MCF 10A (cell line): ENCODE measurements at regions not wholly inside any gene's neighbourhood (a gene's known extent, or its start where the extent isn't known, plus 50 kb on each side); places are given as distances from the start of the nearest gene placed in this dataset.

Source experiments
- BruUV-seq: library from RNA; stranded (reverse); fragments of 400-500 nt; replicated peaks from 2 replicates; lab custom pipeline; 2021; lab: Mats Ljungman, UMichigan
- CTCF ChIA-PET: fragments of 300-600 bp; sonication (Branson Sonifier 250); formaldehyde crosslinking; extraction: SDS; loops from one replicate; lab custom pipeline; 2021; ENCODE audit warnings: antibody characterized with exemption, inconsistent platforms; lab: Yijun Ruan, JAX
- POLR2A ChIA-PET: fragments of 300-600, 350-650 bp; sonication (Branson Sonifier 250); formaldehyde crosslinking; extraction: SDS; loops from one replicate; lab custom pipeline; 2020; ENCODE audit warnings: antibody characterized with exemption, inconsistent platforms; lab: Yijun Ruan, JAX
- DNase-seq: peaks from one replicate; pipeline ENCODE4 v3.0.0-alpha.2; 2018; ENCODE audit not compliant: unreplicated experiment
- H3K27ac Mint-ChIP-seq: one replicate; pipeline ENCODE4 v1.8.0; 2022; ENCODE audit warnings: mild to moderate bottlenecking, low read depth, mixed read lengths; ENCODE audit not compliant: unreplicated experiment
- H3K27me3 Mint-ChIP-seq: one replicate; pipeline ENCODE4 v1.8.0; 2022; ENCODE audit warnings: mixed read lengths; ENCODE audit not compliant: insufficient read depth, unreplicated experiment
- H3K36me3 Mint-ChIP-seq: one replicate; pipeline ENCODE4 v1.8.0; 2022; ENCODE audit warnings: mild to moderate bottlenecking, moderate library complexity, mixed read lengths; ENCODE audit not compliant: insufficient read depth, unreplicated experiment
- H3K4me1 Mint-ChIP-seq: one replicate; pipeline ENCODE4 v1.8.0; 2022; ENCODE audit warnings: mixed read lengths; ENCODE audit not compliant: insufficient read depth, unreplicated experiment
- H3K4me3 Mint-ChIP-seq: one replicate; pipeline ENCODE4 v1.8.0; 2022; ENCODE audit warnings: mild to moderate bottlenecking, moderate library complexity, mixed read lengths; ENCODE audit not compliant: unreplicated experiment
- H3K9me3 Mint-ChIP-seq: one replicate; pipeline ENCODE4 v1.8.0; 2022; ENCODE audit warnings: mixed read lengths; ENCODE audit not compliant: unreplicated experiment
- CTCF ChIP-seq: fragments of 200-600 bp; IDR thresholded peaks from one replicate; pipeline ENCODE4 v1.8.0; 2022; ENCODE audit warnings: antibody characterized with exemption, mild to moderate bottlenecking; ENCODE audit not compliant: unreplicated experiment
- intact Hi-C: fragments of 100-400 bp; cut with micrococcal nuclease; formaldehyde crosslinking; loops from 2 replicates; pipeline ENCODE4 v1.14.1; 2022

GRCh38 chr6:97586344-97586743, 303.3 kb upstream of the MMS22L start:
- POLR2A ChIA-PET, result no interaction called here
- no peak for TF ChIP-seq CTCF
- no peak overlapping the region for H3K27ac Mint-ChIP-seq
- CTCF ChIA-PET, result no interaction called here
- BruUV-seq, result no TSS peak
- H3K4me3 Mint-ChIP-seq, result no peak overlapping the region
- H3K9me3 Mint-ChIP-seq, result no peaks in the 10 kb centered on the region
- intact Hi-C loops, result loop anchor here (5.0 kb wide), 1 partner anchor 456 kb away; no protein-coding TSS in a partner anchor
- H3K27me3 Mint-ChIP-seq, result peaks cover 96% of the 10 kb centered on the region
- DNase-seq, result peak; percentile 14
- H3K4me1 Mint-ChIP-seq, result no peaks in the 10 kb centered on the region
- no peaks in the 10 kb centered on the region for H3K36me3 Mint-ChIP-seq

- ChIA-PET CTCF (no interaction called here), POLR2A (no interaction called here)
- no peak for DNase-seq
- no peak for TF ChIP-seq CTCF
- no peak overlapping the region for H3K27ac Mint-ChIP-seq
- no peaks in the 10 kb centered on the region for H3K4me1 Mint-ChIP-seq
- intact Hi-C loops, result no loop called here
- H3K4me3 Mint-ChIP-seq, result no peak overlapping the region
- no peaks in the 10 kb centered on the region for H3K9me3 Mint-ChIP-seq
- no TSS peak for BruUV-seq
- H3K36me3 Mint-ChIP-seq, result no peaks in the 10 kb centered on the region
- H3K27me3 Mint-ChIP-seq, result peaks cover 63% of the 10 kb centered on the region
Observed at GRCh38 chr6:97591955-97592354, 308.9 kb upstream of the MMS22L start.

GRCh38 chr6:97594844-97595243, 311.8 kb upstream of the MMS22L start:
- no TSS peak for BruUV-seq
- no peak overlapping the region for H3K4me3 Mint-ChIP-seq
- no peaks in the 10 kb centered on the region for H3K4me1 Mint-ChIP-seq
- CTCF ChIA-PET, result no interaction called here
- H3K27me3 Mint-ChIP-seq, result peaks cover 54% of the 10 kb centered on the region
- intact Hi-C loops, result no loop called here
- peak; percentile 4 for DNase-seq
- H3K36me3 Mint-ChIP-seq, result no peaks in the 10 kb centered on the region
- no peak for TF ChIP-seq CTCF
- H3K27ac Mint-ChIP-seq, result no peak overlapping the region
- POLR2A ChIA-PET, result no interaction called here
- no peaks in the 10 kb centered on the region for H3K9me3 Mint-ChIP-seq

- POLR2A ChIA-PET, result no interaction called here
- peaks cover 65% of the 10 kb centered on the region for H3K27me3 Mint-ChIP-seq
- H3K4me3 Mint-ChIP-seq, result no peak overlapping the region
- intact Hi-C loops, result no loop called here
- no peaks in the 10 kb centered on the region for H3K9me3 Mint-ChIP-seq
- no peak for TF ChIP-seq CTCF
- H3K4me1 Mint-ChIP-seq, result no peaks in the 10 kb centered on the region
- DNase-seq, result no peak
- H3K36me3 Mint-ChIP-seq, result no peaks in the 10 kb centered on the region
- CTCF ChIA-PET, result no interaction called here
- H3K27ac Mint-ChIP-seq, result no peak overlapping the region
- BruUV-seq, result no TSS peak
Observed at GRCh38 chr6:97621111-97621510, 338.1 kb upstream of the MMS22L start.
